Liver (tissue), 8 donors: ENCODE measurements at regions not wholly inside any gene's neighbourhood (a gene's known extent, or its start where the extent isn't known, plus 50 kb on each side); places are given as distances from the start of the nearest gene placed in this dataset.

Source experiments
- DNase-seq: peaks from one replicate; pipeline ENCODE4 v3.0.0-alpha.2; 2017; ENCODE audit warnings: low spot score
- H3K27ac ChIP-seq, 2 donors: one replicate each; pipeline ENCODE4 v1.7.0; 2013; ENCODE audit warnings: inconsistent platforms in 2 of 2, low read length in 2 of 2, control low read depth in 1 of 2, low read depth in 1 of 2, mild to moderate bottlenecking in 1 of 2
- H3K27me3 ChIP-seq, 4 donors: one replicate each; pipeline versions ENCODE4 v1.6.1 to v1.7.0; 2013; ENCODE audit warnings: low read length in 3 of 4, inconsistent platforms in 1 of 4, mild to moderate bottlenecking in 1 of 4, moderate library complexity in 1 of 4; ENCODE audit not compliant: control insufficient read depth in 4 of 4, insufficient read depth in 4 of 4
- H3K36me3 ChIP-seq, 4 donors: one replicate each; pipeline versions ENCODE4 v1.6.1 to v1.7.0; 2013; ENCODE audit warnings: low read length in 3 of 4, mild to moderate bottlenecking in 3 of 4, low read depth in 1 of 4, moderate library complexity in 1 of 4; ENCODE audit not compliant: control insufficient read depth in 4 of 4, insufficient read depth in 3 of 4
- H3K4me1 ChIP-seq, 4 donors: one replicate each; pipeline versions ENCODE4 v1.6.1 to v1.7.0; 2013; ENCODE audit warnings: low read length in 3 of 4, mild to moderate bottlenecking in 3 of 4, moderate library complexity in 1 of 4; ENCODE audit not compliant: control insufficient read depth in 4 of 4, insufficient read depth in 4 of 4
- H3K4me3 ChIP-seq, 3 donors: one replicate each; pipeline versions ENCODE4 v1.6.1 to v1.7.0; 2013; ENCODE audit warnings: low read length in 3 of 3, control low read depth in 1 of 3, low read depth in 1 of 3, mild to moderate bottlenecking in 1 of 3
- H3K9ac ChIP-seq, 2 donors: one replicate each; pipeline ENCODE4 v1.7.0; 2013; ENCODE audit warnings: low read length in 2 of 2, mild to moderate bottlenecking in 2 of 2, moderate library complexity in 2 of 2, control low read depth in 1 of 2, low read depth in 1 of 2
- H3K9me3 ChIP-seq, 4 donors: one replicate each; pipeline versions ENCODE4 v1.6.1 to v1.7.0; 2013; ENCODE audit warnings: low read length in 3 of 4; ENCODE audit not compliant: control insufficient read depth in 4 of 4
- EGR1 ChIP-seq, 2 donors: IDR thresholded peaks; 2 replicates each; pipeline ENCODE4 v1.6.1; 2016 to 2018; ENCODE audit warnings: antibody characterized with exemption in 2 of 2, low read depth in 2 of 2
- FOXA1 ChIP-seq: IDR thresholded peaks from 2 replicates; pipeline ENCODE4 v1.6.1; 2016; ENCODE audit warnings: antibody characterized with exemption
- FOXA2 ChIP-seq: IDR thresholded peaks from 2 replicates; pipeline ENCODE4 v1.6.1; 2016; ENCODE audit warnings: antibody characterized with exemption
- GABPA ChIP-seq, 2 donors: IDR thresholded peaks in 1 of 2; conservative IDR thresholded peaks in 1 of 2; 2 replicates each; pipeline ENCODE4 v1.6.1; 2016; ENCODE audit warnings: antibody characterized with exemption in 2 of 2, mild to moderate bottlenecking in 1 of 2, moderate library complexity in 1 of 2
- HNF4A ChIP-seq, 2 donors: conservative IDR thresholded peaks; 2 replicates each; pipeline ENCODE4 v1.6.1; 2016; ENCODE audit warnings: antibody characterized with exemption in 2 of 2, mild to moderate bottlenecking in 2 of 2
- HNF4G ChIP-seq: IDR thresholded peaks from 2 replicates; pipeline ENCODE4 v1.6.1; 2016; ENCODE audit warnings: antibody characterized with exemption
- JUND ChIP-seq, 2 donors: IDR thresholded peaks; 2 replicates each; pipeline ENCODE4 v1.6.1; 2016; ENCODE audit warnings: antibody characterized with exemption in 2 of 2
- NR2F2 ChIP-seq: IDR thresholded peaks from 2 replicates; pipeline ENCODE4 v1.6.1; 2016; ENCODE audit warnings: antibody characterized with exemption
- RAD21 ChIP-seq, 2 donors: IDR thresholded peaks; 2 replicates each; pipeline ENCODE4 v1.6.1; 2016; ENCODE audit warnings: antibody characterized with exemption in 2 of 2, mild to moderate bottlenecking in 2 of 2
- RXRA ChIP-seq, 2 donors: IDR thresholded peaks; 2 replicates each; pipeline ENCODE4 v1.6.1; 2017 to 2018; ENCODE audit warnings: antibody characterized with exemption in 2 of 2, mild to moderate bottlenecking in 1 of 2
- SP1 ChIP-seq: IDR thresholded peaks from 2 replicates; pipeline ENCODE4 v1.6.1; 2018; ENCODE audit warnings: antibody characterized with exemption, mild to moderate bottlenecking
- TAF1 ChIP-seq: conservative IDR thresholded peaks from 2 replicates; pipeline ENCODE4 v1.6.1; 2016; ENCODE audit warnings: antibody characterized with exemption, mild to moderate bottlenecking
- YY1 ChIP-seq: IDR thresholded peaks from 2 replicates; pipeline ENCODE4 v1.6.1; 2016; ENCODE audit warnings: antibody characterized with exemption, mild to moderate bottlenecking
- WGBS: extraction: QIAGEN DNeasy Blood & Tissue Kit; methylation state at CpG from one replicate; pipeline ENCODE4 v1.1.7; 2013; 5-methylcytosine and 5-hydroxymethylcytosine counted together
- TF ChIP-seq, protein P1 (sequence below): IDR thresholded peaks from 2 replicates; pipeline ENCODE4 v1.6.1; 2016; ENCODE audit warnings: antibody characterized with exemption
- TF ChIP-seq, protein P2 (sequence below): fragments of 150-350 bp; IDR thresholded peaks from 2 replicates; pipeline ENCODE4 v1.5.1; 2017; ENCODE audit warnings: improper control_type of control experiment, low read depth, low read length; ENCODE audit not compliant: missing input control
- TF ChIP-seq, protein P3 (sequence below): IDR thresholded peaks from 2 replicates; pipeline ENCODE4 v1.6.1; 2016; ENCODE audit warnings: antibody characterized with exemption
- TF ChIP-seq, protein P4 (sequence below): IDR thresholded peaks from 2 replicates; pipeline ENCODE4 v1.6.1; 2016; ENCODE audit warnings: antibody characterized with exemption, mild to moderate bottlenecking
- TF ChIP-seq, protein P5 (sequence below): IDR thresholded peaks from 2 replicates; pipeline ENCODE4 v1.6.1; 2016; ENCODE audit warnings: antibody characterized with exemption
- donor health status: healthy.
- donor health status: healthy.
- donor health status: healthy.
- donor health status: healthy.
- donor health status: healthy.

DNA sequence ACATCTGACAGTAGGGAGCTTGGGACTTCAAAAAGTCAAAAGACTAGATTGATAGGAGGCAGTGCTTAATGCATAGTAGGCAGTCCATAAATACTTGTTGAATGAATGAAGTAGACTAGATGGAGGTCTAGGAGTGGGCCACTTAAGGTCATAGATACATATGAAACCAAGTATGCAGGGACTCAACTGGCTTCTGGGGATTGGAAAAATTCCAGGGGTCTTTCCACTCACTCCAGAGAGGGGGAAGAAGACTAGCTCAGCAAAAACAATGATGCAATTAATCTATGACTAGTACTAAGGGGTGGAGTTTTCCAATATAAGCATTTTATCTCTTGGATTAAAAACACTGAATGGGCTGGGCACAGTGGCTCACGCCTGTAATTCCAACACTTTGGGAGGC lies 298.3 kb upstream of the XYLT1 start:
- H3K4me3 ChIP-seq: no peak overlapping the region
- no peaks in the 10 kb centered on the region for H3K9me3 ChIP-seq
- H3K27ac ChIP-seq: no peak overlapping the region
- no peaks in the 10 kb centered on the region for H3K27me3 ChIP-seq
- no peaks in the 10 kb centered on the region for H3K4me1 ChIP-seq
- no peak overlapping the region for H3K9ac ChIP-seq
- 85% methylated on average over 1 of the region's 1 CpG for WGBS
- TF ChIP-seq FOXA1 (no peak), TAF1 (no peak), RAD21 (IDR thresholded peaks at IDR 0.05) (no peak), EGR1 (IDR thresholded peaks at IDR 0.05; ENCODE audit: low read depth in 2 of 2) (no peak), SP1 (no peak), NR2F2 (no peak)
- TF ChIP-seq, protein P1, sequence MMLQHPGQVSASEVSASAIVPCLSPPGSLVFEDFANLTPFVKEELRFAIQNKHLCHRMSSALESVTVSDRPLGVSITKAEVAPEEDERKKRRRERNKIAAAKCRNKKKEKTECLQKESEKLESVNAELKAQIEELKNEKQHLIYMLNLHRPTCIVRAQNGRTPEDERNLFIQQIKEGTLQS: no peak
- TF ChIP-seq, protein P2, sequence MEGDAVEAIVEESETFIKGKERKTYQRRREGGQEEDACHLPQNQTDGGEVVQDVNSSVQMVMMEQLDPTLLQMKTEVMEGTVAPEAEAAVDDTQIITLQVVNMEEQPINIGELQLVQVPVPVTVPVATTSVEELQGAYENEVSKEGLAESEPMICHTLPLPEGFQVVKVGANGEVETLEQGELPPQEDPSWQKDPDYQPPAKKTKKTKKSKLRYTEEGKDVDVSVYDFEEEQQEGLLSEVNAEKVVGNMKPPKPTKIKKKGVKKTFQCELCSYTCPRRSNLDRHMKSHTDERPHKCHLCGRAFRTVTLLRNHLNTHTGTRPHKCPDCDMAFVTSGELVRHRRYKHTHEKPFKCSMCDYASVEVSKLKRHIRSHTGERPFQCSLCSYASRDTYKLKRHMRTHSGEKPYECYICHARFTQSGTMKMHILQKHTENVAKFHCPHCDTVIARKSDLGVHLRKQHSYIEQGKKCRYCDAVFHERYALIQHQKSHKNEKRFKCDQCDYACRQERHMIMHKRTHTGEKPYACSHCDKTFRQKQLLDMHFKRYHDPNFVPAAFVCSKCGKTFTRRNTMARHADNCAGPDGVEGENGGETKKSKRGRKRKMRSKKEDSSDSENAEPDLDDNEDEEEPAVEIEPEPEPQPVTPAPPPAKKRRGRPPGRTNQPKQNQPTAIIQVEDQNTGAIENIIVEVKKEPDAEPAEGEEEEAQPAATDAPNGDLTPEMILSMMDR: no peak
- no peak for DNase-seq
- no peaks in the 10 kb centered on the region for H3K36me3 ChIP-seq

DNA sequence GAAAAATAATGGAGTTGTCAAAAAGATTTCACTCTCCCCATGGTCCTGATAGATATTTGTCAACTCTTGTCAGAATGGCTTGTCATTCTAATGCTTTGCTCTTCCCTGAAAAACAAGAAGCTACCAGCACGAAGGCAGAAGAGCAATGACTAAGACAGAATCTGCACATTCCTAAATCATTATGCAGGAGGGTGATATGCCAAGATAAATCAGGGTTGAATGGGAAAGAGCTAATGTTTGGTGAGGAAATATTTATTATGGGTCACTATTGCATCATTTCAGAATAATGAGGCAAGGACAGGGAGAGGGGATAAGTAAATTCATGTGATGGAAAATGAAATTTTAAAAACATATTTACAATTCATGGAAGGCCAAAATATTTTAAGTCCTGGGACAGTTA lies 297.5 kb upstream of the XYLT1 start:
- no peak overlapping the region for H3K4me3 ChIP-seq
- no peak overlapping the region for H3K9ac ChIP-seq
- H3K27ac ChIP-seq: no peak overlapping the region
- H3K27me3 ChIP-seq: no peaks in the 10 kb centered on the region
- H3K4me1 ChIP-seq: no peaks in the 10 kb centered on the region
- H3K9me3 ChIP-seq: no peaks in the 10 kb centered on the region
- 14% methylated on average over 1 of the region's 1 CpG for whole genome bisulfite sequencing
- DNase-seq: no peak
- TF ChIP-seq YY1 (no peak), EGR1 (IDR thresholded peaks at IDR 0.05; ENCODE audit: low read depth in 2 of 2) (no peak), JUND (IDR thresholded peaks at IDR 0.05) (no peak), TAF1 (no peak), HNF4A (conservative IDR thresholded peaks at IDR 0.05) (no peak), GABPA (IDR thresholded peaks at IDR 0.05 in 1 of 2, conservative IDR thresholded peaks at IDR 0.05 in 1 of 2) (no peak), SP1 (no peak), FOXA2 (no peak), NR2F2 (no peak), FOXA1 (no peak), RAD21 (IDR thresholded peaks at IDR 0.05) (no peak), RXRA (IDR thresholded peaks at IDR 0.05) (no peak), HNF4G (no peak)
- TF ChIP-seq, protein P3, sequence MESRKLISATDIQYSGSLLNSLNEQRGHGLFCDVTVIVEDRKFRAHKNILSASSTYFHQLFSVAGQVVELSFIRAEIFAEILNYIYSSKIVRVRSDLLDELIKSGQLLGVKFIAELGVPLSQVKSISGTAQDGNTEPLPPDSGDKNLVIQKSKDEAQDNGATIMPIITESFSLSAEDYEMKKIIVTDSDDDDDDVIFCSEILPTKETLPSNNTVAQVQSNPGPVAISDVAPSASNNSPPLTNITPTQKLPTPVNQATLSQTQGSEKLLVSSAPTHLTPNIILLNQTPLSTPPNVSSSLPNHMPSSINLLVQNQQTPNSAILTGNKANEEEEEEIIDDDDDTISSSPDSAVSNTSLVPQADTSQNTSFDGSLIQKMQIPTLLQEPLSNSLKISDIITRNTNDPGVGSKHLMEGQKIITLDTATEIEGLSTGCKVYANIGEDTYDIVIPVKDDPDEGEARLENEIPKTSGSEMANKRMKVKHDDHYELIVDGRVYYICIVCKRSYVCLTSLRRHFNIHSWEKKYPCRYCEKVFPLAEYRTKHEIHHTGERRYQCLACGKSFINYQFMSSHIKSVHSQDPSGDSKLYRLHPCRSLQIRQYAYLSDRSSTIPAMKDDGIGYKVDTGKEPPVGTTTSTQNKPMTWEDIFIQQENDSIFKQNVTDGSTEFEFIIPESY: no peak
- TF ChIP-seq, protein P4, sequence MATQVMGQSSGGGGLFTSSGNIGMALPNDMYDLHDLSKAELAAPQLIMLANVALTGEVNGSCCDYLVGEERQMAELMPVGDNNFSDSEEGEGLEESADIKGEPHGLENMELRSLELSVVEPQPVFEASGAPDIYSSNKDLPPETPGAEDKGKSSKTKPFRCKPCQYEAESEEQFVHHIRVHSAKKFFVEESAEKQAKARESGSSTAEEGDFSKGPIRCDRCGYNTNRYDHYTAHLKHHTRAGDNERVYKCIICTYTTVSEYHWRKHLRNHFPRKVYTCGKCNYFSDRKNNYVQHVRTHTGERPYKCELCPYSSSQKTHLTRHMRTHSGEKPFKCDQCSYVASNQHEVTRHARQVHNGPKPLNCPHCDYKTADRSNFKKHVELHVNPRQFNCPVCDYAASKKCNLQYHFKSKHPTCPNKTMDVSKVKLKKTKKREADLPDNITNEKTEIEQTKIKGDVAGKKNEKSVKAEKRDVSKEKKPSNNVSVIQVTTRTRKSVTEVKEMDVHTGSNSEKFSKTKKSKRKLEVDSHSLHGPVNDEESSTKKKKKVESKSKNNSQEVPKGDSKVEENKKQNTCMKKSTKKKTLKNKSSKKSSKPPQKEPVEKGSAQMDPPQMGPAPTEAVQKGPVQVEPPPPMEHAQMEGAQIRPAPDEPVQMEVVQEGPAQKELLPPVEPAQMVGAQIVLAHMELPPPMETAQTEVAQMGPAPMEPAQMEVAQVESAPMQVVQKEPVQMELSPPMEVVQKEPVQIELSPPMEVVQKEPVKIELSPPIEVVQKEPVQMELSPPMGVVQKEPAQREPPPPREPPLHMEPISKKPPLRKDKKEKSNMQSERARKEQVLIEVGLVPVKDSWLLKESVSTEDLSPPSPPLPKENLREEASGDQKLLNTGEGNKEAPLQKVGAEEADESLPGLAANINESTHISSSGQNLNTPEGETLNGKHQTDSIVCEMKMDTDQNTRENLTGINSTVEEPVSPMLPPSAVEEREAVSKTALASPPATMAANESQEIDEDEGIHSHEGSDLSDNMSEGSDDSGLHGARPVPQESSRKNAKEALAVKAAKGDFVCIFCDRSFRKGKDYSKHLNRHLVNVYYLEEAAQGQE: no peak
- TF ChIP-seq, protein P2: no peak
- TF ChIP-seq, protein P1: no peak
- TF ChIP-seq, protein P5, sequence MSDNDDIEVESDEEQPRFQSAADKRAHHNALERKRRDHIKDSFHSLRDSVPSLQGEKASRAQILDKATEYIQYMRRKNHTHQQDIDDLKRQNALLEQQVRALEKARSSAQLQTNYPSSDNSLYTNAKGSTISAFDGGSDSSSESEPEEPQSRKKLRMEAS: no peak
- no peaks in the 10 kb centered on the region for H3K36me3 ChIP-seq
